ENCODE measurements at regions not wholly inside any gene's neighbourhood (a gene's known extent, or its start where the extent isn't known, plus 50 kb on each side); places are given as distances from the start of the nearest gene placed in this dataset.

DNA sequence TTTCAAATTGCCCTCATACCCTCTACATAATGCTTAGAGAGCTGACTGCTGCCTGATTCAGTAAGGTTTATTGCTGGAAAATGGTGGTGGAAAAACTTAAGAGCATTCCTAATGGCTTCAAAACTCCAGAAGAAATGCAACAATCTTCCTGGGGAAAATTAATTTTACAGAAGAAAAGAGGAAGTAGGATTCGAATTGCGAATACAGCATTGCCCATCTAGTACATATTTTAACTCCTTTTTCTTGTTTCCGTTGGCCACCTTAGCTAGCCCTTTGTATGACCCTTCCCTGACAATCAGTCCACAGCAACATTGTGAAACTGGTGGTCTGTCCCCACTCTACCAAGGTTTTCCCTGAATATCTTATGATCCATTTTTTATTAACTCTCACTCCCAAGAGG is 224.7 kb downstream of the MTX2 start:
- ChIA-PET POLR2A (no interaction called here), CTCF (interaction anchor here (1.5 to 2.2 kb wide), 2 partner anchors 39 to 61 kb away, joined by 10 to 11 read pairs; no protein-coding TSS in a partner anchor)
- no peak for DNase-seq (ENCODE audit: low read depth, low spot score)
- Histone ChIP-seq H3K4me3 (ENCODE audit: low read depth, low read length) (no peak overlapping the region), H3K9me3 (ENCODE audit: control insufficient read depth, insufficient read depth, low read length) (peaks cover 7% of the 10 kb centered on the region; the same call in 1 of the 2 replicates), H3K27ac (ENCODE audit: low read depth, low read length) (no peak overlapping the region), H3K27me3 (ENCODE audit: control insufficient read depth, insufficient read depth, low read length) (peaks cover 2% of the 10 kb centered on the region)
- TF ChIP-seq, protein P1, sequence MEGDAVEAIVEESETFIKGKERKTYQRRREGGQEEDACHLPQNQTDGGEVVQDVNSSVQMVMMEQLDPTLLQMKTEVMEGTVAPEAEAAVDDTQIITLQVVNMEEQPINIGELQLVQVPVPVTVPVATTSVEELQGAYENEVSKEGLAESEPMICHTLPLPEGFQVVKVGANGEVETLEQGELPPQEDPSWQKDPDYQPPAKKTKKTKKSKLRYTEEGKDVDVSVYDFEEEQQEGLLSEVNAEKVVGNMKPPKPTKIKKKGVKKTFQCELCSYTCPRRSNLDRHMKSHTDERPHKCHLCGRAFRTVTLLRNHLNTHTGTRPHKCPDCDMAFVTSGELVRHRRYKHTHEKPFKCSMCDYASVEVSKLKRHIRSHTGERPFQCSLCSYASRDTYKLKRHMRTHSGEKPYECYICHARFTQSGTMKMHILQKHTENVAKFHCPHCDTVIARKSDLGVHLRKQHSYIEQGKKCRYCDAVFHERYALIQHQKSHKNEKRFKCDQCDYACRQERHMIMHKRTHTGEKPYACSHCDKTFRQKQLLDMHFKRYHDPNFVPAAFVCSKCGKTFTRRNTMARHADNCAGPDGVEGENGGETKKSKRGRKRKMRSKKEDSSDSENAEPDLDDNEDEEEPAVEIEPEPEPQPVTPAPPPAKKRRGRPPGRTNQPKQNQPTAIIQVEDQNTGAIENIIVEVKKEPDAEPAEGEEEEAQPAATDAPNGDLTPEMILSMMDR (IDR thresholded peaks at IDR 0.05; ENCODE audit: low read depth, low read length) = no peak

DNA sequence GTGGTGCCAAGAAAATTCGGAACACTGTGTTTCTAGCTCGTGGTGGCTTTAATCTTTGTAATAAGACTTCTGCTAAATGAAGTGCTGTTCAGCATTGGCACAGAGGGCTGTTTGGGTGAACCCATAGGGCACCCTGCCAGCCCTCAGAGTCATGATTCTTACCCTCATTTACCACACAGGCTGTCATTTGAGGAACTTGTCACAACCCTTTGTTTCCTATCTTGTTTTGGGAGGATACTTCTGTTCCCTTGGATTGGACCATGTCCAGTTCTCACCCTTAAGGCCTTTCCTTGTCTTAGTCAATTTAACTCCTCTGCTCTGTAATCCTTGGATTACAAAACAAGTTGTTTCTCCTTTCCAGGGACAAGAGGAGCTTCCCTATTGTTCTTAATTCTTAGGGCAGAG is 225.7 kb downstream of the MTX2 start:
- CTCF ChIA-PET = interaction anchor here (0.8 to 2.2 kb wide), 3 partner anchors 40 to 60 kb away, joined by 3 to 11 read pairs (median 6); no protein-coding TSS in a partner anchor
- TF ChIP-seq, protein P1 (IDR thresholded peaks at IDR 0.05; ENCODE audit: low read depth, low read length) = no peak
- POLR2A ChIA-PET = no interaction called here
- Histone ChIP-seq H3K4me3 (ENCODE audit: low read depth, low read length) (no peak overlapping the region), H3K9me3 (ENCODE audit: control insufficient read depth, insufficient read depth, low read length) (peaks cover 7% of the 10 kb centered on the region; the same call in 1 of the 2 replicates), H3K27me3 (ENCODE audit: control insufficient read depth, insufficient read depth, low read length) (no peaks in the 10 kb centered on the region), H3K27ac (ENCODE audit: low read depth, low read length) (no peak overlapping the region)
- DNase-seq (ENCODE audit: low read depth, low spot score) = no peak

DNA sequence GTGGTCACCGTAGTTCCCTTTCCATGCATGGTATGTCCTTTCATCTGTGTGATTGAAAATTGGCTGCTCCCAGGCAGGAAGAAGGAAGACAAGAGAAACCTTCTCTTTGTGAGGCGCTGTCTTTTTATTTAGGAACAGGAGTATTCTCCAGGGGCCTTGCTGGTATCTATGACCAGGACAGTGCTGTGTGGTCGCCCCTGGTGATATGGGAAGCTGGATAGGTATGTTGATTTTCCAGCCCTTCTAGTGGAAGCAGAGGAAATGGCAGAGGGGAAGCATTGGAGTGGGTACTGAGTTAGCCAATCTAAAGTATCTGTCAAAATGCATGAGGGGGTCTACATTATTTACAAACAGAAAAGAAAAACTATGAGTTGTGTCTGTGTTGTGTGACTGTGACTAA is 226.6 kb downstream of the MTX2 start:
- no peak for DNase-seq (ENCODE audit: low read depth, low spot score)
- H3K27me3 ChIP-seq (ENCODE audit: control insufficient read depth, insufficient read depth, low read length) = no peaks in the 10 kb centered on the region
- no peak overlapping the region for H3K4me3 ChIP-seq (ENCODE audit: low read depth, low read length)
- CTCF ChIA-PET = interaction anchor here (1.0 kb wide), 1 partner anchor 59 kb away, joined by 6 read pairs; no protein-coding TSS in a partner anchor
- POLR2A ChIA-PET = no interaction called here
- H3K27ac ChIP-seq (ENCODE audit: low read depth, low read length) = no peak overlapping the region
- H3K9me3 ChIP-seq (ENCODE audit: control insufficient read depth, insufficient read depth, low read length) = no peaks in the 10 kb centered on the region
- TF ChIP-seq, protein P1 (IDR thresholded peaks at IDR 0.05; ENCODE audit: low read depth, low read length) = no peak

DNA sequence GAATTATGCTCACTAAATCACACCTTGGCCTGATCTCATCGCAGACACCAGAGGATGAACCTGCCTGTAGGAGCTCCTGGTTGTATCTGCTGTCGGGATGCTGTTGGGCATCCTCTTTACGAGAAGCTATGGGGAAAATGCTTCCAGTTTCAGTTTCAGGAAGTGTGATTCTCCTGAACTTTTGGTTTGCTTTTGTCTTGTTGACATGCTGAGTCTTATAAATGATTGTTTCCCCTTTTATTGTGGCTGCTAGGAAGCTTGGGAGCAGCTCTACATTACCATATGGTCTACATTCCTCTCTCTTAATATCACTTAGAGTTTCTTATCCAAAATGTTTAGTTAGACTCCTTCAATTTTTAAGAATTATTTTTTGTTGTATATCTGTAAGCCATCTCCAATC is 227.5 kb downstream of the MTX2 start:
- CTCF ChIA-PET = interaction anchor here (1.5 to 1.6 kb wide), 2 partner anchors 42 to 155 kb away, joined by 5 to 8 read pairs; no protein-coding TSS in a partner anchor
- no peak for DNase-seq (ENCODE audit: low read depth, low spot score)
- Histone ChIP-seq H3K4me3 (ENCODE audit: low read depth, low read length) (no peak overlapping the region), H3K27ac (ENCODE audit: low read depth, low read length) (no peak overlapping the region), H3K27me3 (ENCODE audit: control insufficient read depth, insufficient read depth, low read length) (no peaks in the 10 kb centered on the region), H3K9me3 (ENCODE audit: control insufficient read depth, insufficient read depth, low read length) (no peaks in the 10 kb centered on the region)
- POLR2A ChIA-PET = no interaction called here
- TF ChIP-seq, protein P1 (IDR thresholded peaks at IDR 0.05; ENCODE audit: low read depth, low read length) = no peak

DNA sequence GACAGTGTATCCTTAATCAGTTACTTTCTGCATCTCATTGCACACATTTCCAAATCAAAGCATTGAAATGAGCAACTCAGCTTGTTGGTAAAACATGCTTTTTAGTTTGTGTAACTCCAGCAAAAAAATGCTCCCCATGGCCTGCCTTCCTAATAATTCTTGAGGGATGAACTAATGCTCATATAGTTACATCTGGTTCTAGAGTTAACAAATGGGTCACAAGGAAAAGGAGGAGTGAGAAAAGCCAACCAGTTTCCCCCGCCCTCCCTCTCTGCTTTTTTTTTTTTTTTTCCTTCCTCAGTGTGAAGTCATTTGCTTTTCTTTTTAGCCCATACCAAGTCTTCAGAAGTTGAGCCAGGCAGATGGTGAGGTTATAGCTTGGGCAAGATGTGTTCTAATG is 231.7 kb downstream of the MTX2 start:
- TF ChIP-seq, protein P1 (IDR thresholded peaks at IDR 0.05; ENCODE audit: low read depth, low read length) = no peak
- POLR2A ChIA-PET = interaction anchor here (0.7 kb wide), 1 partner anchor 58 kb away, joined by 7 read pairs; no protein-coding TSS in a partner anchor
- no peak overlapping the region for H3K27ac ChIP-seq (ENCODE audit: low read depth, low read length)
- CTCF ChIA-PET = interaction anchor here (0.8 to 1.2 kb wide), 3 partner anchors 46 to 360 kb away, joined by 3 to 5 read pairs (median 3); no protein-coding TSS in a partner anchor
- DNase-seq (ENCODE audit: low read depth, low spot score) = no peak
- H3K9me3 ChIP-seq (ENCODE audit: control insufficient read depth, insufficient read depth, low read length) = no peaks in the 10 kb centered on the region
- peaks cover 4% of the 10 kb centered on the region for H3K27me3 ChIP-seq (ENCODE audit: control insufficient read depth, insufficient read depth, low read length)
- H3K4me3 ChIP-seq (ENCODE audit: low read depth, low read length) = no peak overlapping the region

Data from AG04450 (cell line).